K562 (cell line): ENCODE measurements at regions not wholly inside any gene's neighbourhood (a gene's known extent, or its start where the extent isn't known, plus 50 kb on each side); places are given as distances from the start of the nearest gene placed in this dataset.

Experiments used
- ATAC-seq: fragments of 200-7000 bp; cut with Tn5 transposase; 3 replicates; pipeline ENCODE4 v1.9.1; 2020; ENCODE audit warnings: moderate library complexity
- BruUV-seq: library from RNA; stranded (reverse); fragments of 400-500 nt; replicated peaks from 2 replicates; lab custom pipeline; 2021; lab: Mats Ljungman, UMichigan
- CTCF ChIA-PET: fragments of 300-600 bp; formaldehyde crosslinking; extraction: SDS; loops from one replicate; lab custom pipeline; 2021; ENCODE audit warnings: low intra/inter-chr PET ratio; lab: Yijun Ruan, JAX
- POLR2A ChIA-PET: fragments of 300-600, 350-650 bp; sonication (Branson Sonifier 250); formaldehyde crosslinking; extraction: SDS; loops from one replicate; lab custom pipeline; 2021; ENCODE audit warnings: antibody characterized with exemption, inconsistent platforms; lab: Yijun Ruan, JAX
- DNase-seq, 4 experiments: peaks; one replicate each; pipeline versions ENCODE4 v3.0.0 to v3.0.0-alpha.2; 2011 to 2018; ENCODE audit warnings: low spot score in 3 of 4, mixed read lengths in 3 of 4; ENCODE audit errors: extremely low read depth in 1 of 4
- FAIRE-seq: peaks from 2 replicates; lab custom pipeline; 2011; peaks lifted over from hg19 to GRCh38; lab: Jason Lieb, UNC
- H2AFZ ChIP-seq: 2 replicates; pipeline ENCODE4 v1.6.0; 2011; ENCODE audit warnings: low read depth, low read length, control low read depth, inconsistent platforms
- H3K27ac ChIP-seq: fragments of 200-600 bp; 3 replicates; pipeline ENCODE4 v1.8.0; 2011; ENCODE audit warnings: low read depth, mild to moderate bottlenecking, control low read depth, inconsistent platforms, low read length, moderate library complexity, mixed read lengths; ENCODE audit errors: extremely low read depth
- H3K27me3 ChIP-seq, 2 experiments: fragments of 300-600 bp in 1 of 2; 2 replicates in 1 of 2; 3 replicates in 1 of 2; pipeline versions ENCODE4 v1.6.0 to v1.8.0; 2011; ENCODE audit warnings: inconsistent platforms in 2 of 2, low read length in 2 of 2, mild to moderate bottlenecking in 1 of 2, mixed read lengths in 1 of 2, moderate library complexity in 1 of 2; ENCODE audit not compliant: control insufficient read depth in 2 of 2, insufficient read depth in 2 of 2
- H3K36me3 ChIP-seq: fragments of 300-600 bp; 3 replicates; pipeline ENCODE4 v1.8.0; 2011; ENCODE audit warnings: mild to moderate bottlenecking, low read length, inconsistent platforms; ENCODE audit not compliant: control insufficient read depth, insufficient read depth
- H3K4me1 ChIP-seq, 2 experiments: fragments of 200-600 bp in 1 of 2; replicated peaks in 1 of 2; 2 replicates in 1 of 2; 3 replicates in 1 of 2; pipeline versions ENCODE4 v1.5.1 to v1.8.0; 2011; ENCODE audit warnings: inconsistent platforms in 2 of 2, low read length in 2 of 2, mild to moderate bottlenecking in 1 of 2, mixed read lengths in 1 of 2, moderate library complexity in 1 of 2; ENCODE audit not compliant: control insufficient read depth in 2 of 2, insufficient read depth in 2 of 2
- H3K4me2 ChIP-seq: 2 replicates; pipeline ENCODE4 v1.6.1; 2011; ENCODE audit warnings: low read length, control low read depth, inconsistent platforms, mixed read lengths; ENCODE audit not compliant: insufficient read depth
- H3K4me3 ChIP-seq: fragments of 200-600 bp; sonication (generic), shearing (Covaris generic); 2 replicates; pipeline ENCODE4 v1.5.1; 2016; ENCODE audit warnings: control low read depth, inconsistent platforms
- H3K79me2 ChIP-seq: fragments of 200-600 bp; 3 replicates; pipeline ENCODE4 v1.8.0; 2011; ENCODE audit warnings: low read length, inconsistent platforms; ENCODE audit not compliant: control insufficient read depth, insufficient read depth
- H3K9ac ChIP-seq, 2 experiments: 2 replicates each; pipeline versions ENCODE4 v1.6.0 to v1.6.1; 2011; ENCODE audit warnings: low read depth in 2 of 2, low read length in 2 of 2, control low read depth in 1 of 2, inconsistent platforms in 1 of 2, mild to moderate bottlenecking in 1 of 2, mixed read lengths in 1 of 2; ENCODE audit not compliant: insufficient read depth in 1 of 2
- H3K9me1 ChIP-seq: one replicate; pipeline ENCODE4 v1.6.0; 2011; ENCODE audit warnings: inconsistent platforms, mild to moderate bottlenecking, low read length, moderate library complexity; ENCODE audit not compliant: control insufficient read depth, insufficient read depth
- H3K9me3 ChIP-seq: replicated peaks from 2 replicates; pipeline ENCODE4 v1.5.1; 2011; ENCODE audit warnings: low read depth, low read length, inconsistent platforms; ENCODE audit not compliant: control insufficient read depth, insufficient read depth
- H4K20me1 ChIP-seq: replicated peaks from 2 replicates; pipeline ENCODE4 v1.6.1; 2011; ENCODE audit warnings: low read length, inconsistent platforms, mixed read lengths; ENCODE audit not compliant: control insufficient read depth, insufficient read depth
- ARNT ChIP-seq, 2 experiments: fragments of 450-650 bp; IDR thresholded peaks; 2 replicates each; pipeline ENCODE4 v1.6.1; 2016; ENCODE audit warnings: mild to moderate bottlenecking in 1 of 2
- BCOR ChIP-seq: fragments of 450-650 bp; IDR thresholded peaks from 2 replicates; pipeline ENCODE4 v1.6.1; 2016
- DNMT1 ChIP-seq: fragments of 450-650 bp; IDR thresholded peaks from 2 replicates; pipeline ENCODE4 v1.6.1; 2016; ENCODE audit warnings: antibody characterized with exemption, mild to moderate bottlenecking
- LARP7 ChIP-seq: fragments of 450-650 bp; IDR thresholded peaks from 2 replicates; pipeline ENCODE4 v1.6.1; 2016
- MTF1 ChIP-seq: fragments of 250-450 bp; sonication (Bioruptor Pico); IDR thresholded peaks from 2 replicates; pipeline ENCODE4 v1.9.0; 2021; ENCODE audit warnings: moderate library complexity, mild to moderate bottlenecking, inconsistent platforms, borderline replicate concordance
- SAP30 ChIP-seq: fragments of 200-600 bp; sonication (generic); IDR thresholded peaks from 2 replicates; pipeline ENCODE4 v1.6.1; 2012; ENCODE audit warnings: borderline replicate concordance, low read depth, mild to moderate bottlenecking, moderate library complexity, low read length, control low read depth, inconsistent platforms; ENCODE audit not compliant: insufficient read depth, poor library complexity, severe bottlenecking
- ZNF586 ChIP-seq: fragments of 450-650 bp; formaldehyde crosslinking; conservative IDR thresholded peaks from 2 replicates; pipeline ENCODE4 v1.4.0; 2020; ENCODE audit warnings: mild to moderate bottlenecking, moderate library complexity
- ZNF696 ChIP-seq: fragments of 250-450 bp; sonication (Bioruptor Pico); conservative IDR thresholded peaks from 2 replicates; pipeline ENCODE4 v1.4.0; 2020; ENCODE audit warnings: mild to moderate bottlenecking, moderate library complexity
- ZNF740 ChIP-seq, 3 experiments: fragments of 200-800 bp in 1 of 3; sonication (Bioruptor generic) in 1 of 3; sonication (generic) in 1 of 3; formaldehyde crosslinking in 1 of 3; IDR thresholded peaks; 2 replicates each; pipeline versions ENCODE4 v1.6.1 to v1.8.0; 2016 to 2022; ENCODE audit warnings: mild to moderate bottlenecking in 2 of 3, missing compliant biosample characterization in 2 of 3, missing genetic modification characterization in 2 of 3, missing genetic modification reagents in 1 of 3
- WGBS: fragments of 100-300 bp; shearing (Covaris generic); methylation state at CpG from one replicate; pipeline ENCODE4 v1.1.6; 2016; ENCODE audit warnings: low coverage, mixed read lengths; ENCODE audit not compliant: insufficient coverage; ENCODE audit errors: missing lambda C conversion rate; 5-methylcytosine and 5-hydroxymethylcytosine counted together
- in situ Hi-C: fragments of 300-500 bp; cut with MboI; formaldehyde crosslinking; loops from 4 replicates; pipeline ENCODE4 v1.15.0; 2018; ENCODE audit warnings: inconsistent platforms, mixed read lengths
- intact Hi-C: fragments of 100-400 bp; cut with micrococcal nuclease; formaldehyde crosslinking; loops from 2 replicates; pipeline ENCODE4 v1.14.2; 2022
- TF ChIP-seq, protein P1 (sequence below): IDR thresholded peaks from 2 replicates; pipeline ENCODE4 v1.6.1; 2014; ENCODE audit warnings: antibody characterized with exemption
- TF ChIP-seq, protein P2 (sequence below): fragments of 450-650 bp; IDR thresholded peaks from 2 replicates; pipeline ENCODE4 v1.6.1; 2016; ENCODE audit warnings: antibody characterized with exemption
- TF ChIP-seq, protein P3 (sequence below): fragments of 450-650 bp; formaldehyde crosslinking; IDR thresholded peaks from 2 replicates; pipeline ENCODE4 v1.4.0; 2020; ENCODE audit warnings: mild to moderate bottlenecking, mixed read lengths
- TF ChIP-seq, protein P4 (sequence below): fragments of 250-450 bp; sonication (Bioruptor Pico); IDR thresholded peaks from 2 replicates; pipeline ENCODE4 v1.8.0; 2021; ENCODE audit warnings: moderate library complexity, mild to moderate bottlenecking, inconsistent platforms

DNA sequence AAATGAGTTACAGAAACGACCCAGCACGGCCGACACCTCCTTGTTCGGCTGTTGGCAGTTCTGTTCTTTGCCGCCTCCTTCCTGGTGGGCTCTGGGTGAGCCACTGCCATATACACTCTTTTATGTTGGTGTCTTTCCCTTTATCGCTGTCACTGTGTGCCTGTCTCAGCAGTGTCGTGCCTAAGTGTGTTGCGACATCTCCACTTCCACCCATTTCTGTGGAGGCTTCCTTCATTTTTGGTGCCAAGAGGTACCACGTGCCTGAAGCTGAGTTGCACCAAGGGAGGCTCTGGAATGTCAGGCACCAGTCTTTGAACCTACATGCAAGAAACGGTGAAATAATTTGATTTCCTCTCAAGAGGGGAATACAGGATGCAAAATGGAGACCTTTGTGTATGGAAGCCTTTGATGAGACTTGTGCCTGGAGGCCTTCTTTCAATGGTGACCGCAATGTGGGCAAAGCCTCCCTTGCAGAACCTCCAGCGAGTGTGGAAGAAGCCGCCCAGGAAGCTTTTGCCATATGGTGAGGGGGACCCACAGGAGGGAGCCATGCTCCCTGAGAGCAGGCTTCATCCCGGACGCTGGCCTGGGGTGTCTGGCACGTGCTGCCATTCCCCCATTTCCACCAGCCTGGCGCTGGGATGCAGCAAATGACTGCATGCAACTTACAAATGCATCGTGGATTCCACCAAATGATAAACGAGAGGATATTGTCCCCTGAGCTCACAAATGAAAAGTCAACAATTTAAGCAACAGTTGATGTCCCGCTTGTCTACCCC is 136.2 kb downstream of the TEX29 start:
- BruUV-seq, result no TSS peak
- TF ChIP-seq ZNF740 (CRISPR knock-in tag; IDR thresholded peaks at IDR 0.05) (no peak), ZNF740 (tag; IDR thresholded peaks at IDR 0.05) (no peak), ZNF586 (no peak), DNMT1 (no peak), BCOR (no peak), LARP7 (no peak), SAP30 (no peak), ZNF696 (CRISPR knock-in tag) (no peak), ARNT (IDR thresholded peaks at IDR 0.05) (no peak), MTF1 (no peak)
- TF ChIP-seq, protein P1, sequence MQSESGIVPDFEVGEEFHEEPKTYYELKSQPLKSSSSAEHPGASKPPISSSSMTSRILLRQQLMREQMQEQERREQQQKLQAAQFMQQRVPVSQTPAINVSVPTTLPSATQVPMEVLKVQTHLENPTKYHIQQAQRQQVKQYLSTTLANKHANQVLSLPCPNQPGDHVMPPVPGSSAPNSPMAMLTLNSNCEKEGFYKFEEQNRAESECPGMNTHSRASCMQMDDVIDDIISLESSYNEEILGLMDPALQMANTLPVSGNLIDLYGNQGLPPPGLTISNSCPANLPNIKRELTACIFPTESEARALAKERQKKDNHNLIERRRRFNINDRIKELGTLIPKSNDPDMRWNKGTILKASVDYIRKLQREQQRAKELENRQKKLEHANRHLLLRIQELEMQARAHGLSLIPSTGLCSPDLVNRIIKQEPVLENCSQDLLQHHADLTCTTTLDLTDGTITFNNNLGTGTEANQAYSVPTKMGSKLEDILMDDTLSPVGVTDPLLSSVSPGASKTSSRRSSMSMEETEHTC, result no peak
- TF ChIP-seq, protein P2, sequence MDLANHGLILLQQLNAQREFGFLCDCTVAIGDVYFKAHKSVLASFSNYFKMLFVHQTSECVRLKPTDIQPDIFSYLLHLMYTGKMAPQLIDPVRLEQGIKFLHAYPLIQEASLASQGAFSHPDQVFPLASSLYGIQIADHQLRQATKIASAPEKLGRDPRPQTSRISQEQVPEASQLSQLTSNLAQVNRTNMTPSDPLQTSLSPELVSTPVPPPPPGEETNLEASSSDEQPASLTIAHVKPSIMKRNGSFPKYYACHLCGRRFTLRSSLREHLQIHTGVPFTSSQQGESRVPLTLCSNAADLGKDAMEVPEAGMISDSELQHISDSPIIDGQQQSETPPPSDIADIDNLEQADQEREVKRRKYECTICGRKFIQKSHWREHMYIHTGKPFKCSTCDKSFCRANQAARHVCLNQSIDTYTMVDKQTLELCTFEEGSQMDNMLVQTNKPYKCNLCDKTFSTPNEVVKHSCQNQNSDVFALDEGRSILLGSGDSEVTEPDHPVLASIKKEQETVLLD, result no peak
- TF ChIP-seq, protein P3, sequence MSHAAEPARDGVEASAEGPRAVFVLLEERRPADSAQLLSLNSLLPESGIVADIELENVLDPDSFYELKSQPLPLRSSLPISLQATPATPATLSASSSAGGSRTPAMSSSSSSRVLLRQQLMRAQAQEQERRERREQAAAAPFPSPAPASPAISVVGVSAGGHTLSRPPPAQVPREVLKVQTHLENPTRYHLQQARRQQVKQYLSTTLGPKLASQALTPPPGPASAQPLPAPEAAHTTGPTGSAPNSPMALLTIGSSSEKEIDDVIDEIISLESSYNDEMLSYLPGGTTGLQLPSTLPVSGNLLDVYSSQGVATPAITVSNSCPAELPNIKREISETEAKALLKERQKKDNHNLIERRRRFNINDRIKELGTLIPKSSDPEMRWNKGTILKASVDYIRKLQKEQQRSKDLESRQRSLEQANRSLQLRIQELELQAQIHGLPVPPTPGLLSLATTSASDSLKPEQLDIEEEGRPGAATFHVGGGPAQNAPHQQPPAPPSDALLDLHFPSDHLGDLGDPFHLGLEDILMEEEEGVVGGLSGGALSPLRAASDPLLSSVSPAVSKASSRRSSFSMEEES, result no peak
- TF ChIP-seq, protein P4, sequence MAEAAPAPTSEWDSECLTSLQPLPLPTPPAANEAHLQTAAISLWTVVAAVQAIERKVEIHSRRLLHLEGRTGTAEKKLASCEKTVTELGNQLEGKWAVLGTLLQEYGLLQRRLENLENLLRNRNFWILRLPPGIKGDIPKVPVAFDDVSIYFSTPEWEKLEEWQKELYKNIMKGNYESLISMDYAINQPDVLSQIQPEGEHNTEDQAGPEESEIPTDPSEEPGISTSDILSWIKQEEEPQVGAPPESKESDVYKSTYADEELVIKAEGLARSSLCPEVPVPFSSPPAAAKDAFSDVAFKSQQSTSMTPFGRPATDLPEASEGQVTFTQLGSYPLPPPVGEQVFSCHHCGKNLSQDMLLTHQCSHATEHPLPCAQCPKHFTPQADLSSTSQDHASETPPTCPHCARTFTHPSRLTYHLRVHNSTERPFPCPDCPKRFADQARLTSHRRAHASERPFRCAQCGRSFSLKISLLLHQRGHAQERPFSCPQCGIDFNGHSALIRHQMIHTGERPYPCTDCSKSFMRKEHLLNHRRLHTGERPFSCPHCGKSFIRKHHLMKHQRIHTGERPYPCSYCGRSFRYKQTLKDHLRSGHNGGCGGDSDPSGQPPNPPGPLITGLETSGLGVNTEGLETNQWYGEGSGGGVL (CRISPR knock-in tag), result no peak

More for the DNA sequence above, 136.2 kb downstream of the TEX29 start:
- no peak overlapping the region for H3K4me3 ChIP-seq
- H3K9ac ChIP-seq, result no peak overlapping the region
- no peak overlapping the region for H3K4me2 ChIP-seq
- ATAC-seq (no peak), FAIRE-seq (no peak), DNase-seq (no peak)
- no peaks in the 10 kb centered on the region for H3K9me1 ChIP-seq
- H3K79me2 ChIP-seq, result no peaks in the 10 kb centered on the region
- no peak overlapping the region for H2AFZ ChIP-seq
- POLR2A ChIA-PET, result interaction anchor here (0.6 kb wide), 2 partner anchors 66 to 673 kb away, joined by 3 to 4 read pairs; no protein-coding TSS in a partner anchor
- in situ Hi-C loops (no loop called here), intact Hi-C loops (no loop called here)
- H3K27ac ChIP-seq, result no peak overlapping the region
- no peaks in the 10 kb centered on the region for H3K4me1 ChIP-seq
- peaks cover 2 to 34% of the 10 kb centered on the region in 2 experiments; a peak in 4 of 5 replicates for H3K27me3 ChIP-seq
- CTCF ChIA-PET, result interaction anchor here (0.6 kb wide), 1 partner anchor 68 kb away, joined by 3 read pairs; no protein-coding TSS in a partner anchor
- no peaks in the 10 kb centered on the region for H3K36me3 ChIP-seq
- H4K20me1 ChIP-seq, result no peaks in the 10 kb centered on the region
- no peaks in the 10 kb centered on the region for H3K9me3 ChIP-seq
- WGBS, result 3% methylated on average over 17 of the region's 20 CpGs
